ENCODE measurements at regions not wholly inside any gene's neighbourhood (a gene's known extent, or its start where the extent isn't known, plus 50 kb on each side); places are given as distances from the start of the nearest gene placed in this dataset.

GRCh38 chr1:82445827-82446226, 645.1 kb downstream of the ADGRL2 start:
- Histone ChIP-seq H4K8ac (ENCODE audit: low read depth, low read length) (no peak overlapping the region), H3K36me3 (replicated peaks in 1 of 2; ENCODE audit: control insufficient read depth in 2 of 2, insufficient read depth in 2 of 2, low read length in 2 of 2) (no peaks in the 10 kb centered on the region), H3K18ac (ENCODE audit: low read length) (no peak overlapping the region), H3K4me3 (ENCODE audit: low read length in 2 of 2) (no peak overlapping the region), H3K4me1 (ENCODE audit: control insufficient read depth in 2 of 2, insufficient read depth in 1 of 2, low read depth in 1 of 2, low read length in 2 of 2) (no peaks in the 10 kb centered on the region), H3K9ac (ENCODE audit: low read depth, low read length, poor library complexity) (no peak overlapping the region), H3K4ac (ENCODE audit: low read length) (no peak overlapping the region), H3K79me1 (ENCODE audit: low read depth, low read length) (no peaks in the 10 kb centered on the region), H2BK15ac (ENCODE audit: low read length) (no peak overlapping the region), H2AK5ac (ENCODE audit: low read depth, low read length) (no peak overlapping the region), H4K91ac (ENCODE audit: low read depth, low read length, poor library complexity) (no peak overlapping the region), H3K4me2 (ENCODE audit: insufficient read depth, low read length, poor library complexity, severe bottlenecking) (no peak overlapping the region), H3K23ac (ENCODE audit: low read depth, low read length, poor library complexity) (no peak overlapping the region), H2BK12ac (ENCODE audit: low read length) (no peak overlapping the region), H2BK5ac (ENCODE audit: low read length) (no peak overlapping the region), H2BK120ac (ENCODE audit: low read depth, low read length) (no peak overlapping the region), H2AFZ (ENCODE audit: low read length) (no peak overlapping the region), H3K27ac (replicated peaks; ENCODE audit: low read length) (no peak overlapping the region), H3K14ac (ENCODE audit: low read length) (no peak overlapping the region), H3K27me3 (ENCODE audit: control insufficient read depth in 3 of 3, insufficient read depth in 3 of 3, low read depth in 1 of 3, low read length in 3 of 3) (peaks cover 0 to 1% (median 0%) of the 10 kb centered on the region in 3 experiments), H3K9me3 (replicated peaks in 1 of 2; ENCODE audit: control insufficient read depth in 2 of 2, insufficient read depth in 1 of 2, low read depth in 1 of 2, low read length in 2 of 2) (no peaks in the 10 kb centered on the region)
- DNase-seq (ENCODE audit: low spot score): no peak
- WGBS, 2 donors (ENCODE audit: extremely low coverage in 2 of 2, insufficient read length in 2 of 2, insufficient replicate concordance in 1 of 2): no CpG with 5 or more reads among the region's 3 CpGs

- Histone ChIP-seq H3K4ac (ENCODE audit: low read length) (no peak overlapping the region), H3K4me2 (ENCODE audit: insufficient read depth, low read length, poor library complexity, severe bottlenecking) (no peak overlapping the region), H2BK12ac (ENCODE audit: low read length) (no peak overlapping the region), H2AK5ac (ENCODE audit: low read depth, low read length) (no peak overlapping the region), H3K79me1 (ENCODE audit: low read depth, low read length) (no peaks in the 10 kb centered on the region), H2AFZ (ENCODE audit: low read length) (no peak overlapping the region), H2BK15ac (ENCODE audit: low read length) (no peak overlapping the region), H3K14ac (ENCODE audit: low read length) (no peak overlapping the region), H3K4me1 (ENCODE audit: control insufficient read depth in 2 of 2, insufficient read depth in 1 of 2, low read depth in 1 of 2, low read length in 2 of 2) (no peaks in the 10 kb centered on the region), H3K9ac (ENCODE audit: low read depth, low read length, poor library complexity) (no peak overlapping the region), H4K8ac (ENCODE audit: low read depth, low read length) (no peak overlapping the region), H3K9me3 (replicated peaks in 1 of 2; ENCODE audit: control insufficient read depth in 2 of 2, insufficient read depth in 1 of 2, low read depth in 1 of 2, low read length in 2 of 2) (no peaks in the 10 kb centered on the region), H3K27me3 (ENCODE audit: control insufficient read depth in 3 of 3, insufficient read depth in 3 of 3, low read depth in 1 of 3, low read length in 3 of 3) (peaks cover 0 to 1% (median 0%) of the 10 kb centered on the region in 3 experiments), H2BK120ac (ENCODE audit: low read depth, low read length) (no peak overlapping the region), H2BK5ac (ENCODE audit: low read length) (no peak overlapping the region), H3K23ac (ENCODE audit: low read depth, low read length, poor library complexity) (no peak overlapping the region), H3K4me3 (ENCODE audit: low read length in 2 of 2) (no peak overlapping the region), H3K18ac (ENCODE audit: low read length) (no peak overlapping the region), H3K27ac (replicated peaks; ENCODE audit: low read length) (no peak overlapping the region), H3K36me3 (replicated peaks in 1 of 2; ENCODE audit: control insufficient read depth in 2 of 2, insufficient read depth in 2 of 2, low read length in 2 of 2) (no peaks in the 10 kb centered on the region), H4K91ac (ENCODE audit: low read depth, low read length, poor library complexity) (no peak overlapping the region)
- no peak for DNase-seq (ENCODE audit: low spot score)
- no CpG with 5 or more reads among the region's 3 CpGs for WGBS, 2 donors (ENCODE audit: extremely low coverage in 2 of 2, insufficient read length in 2 of 2, insufficient replicate concordance in 1 of 2)
Measured at GRCh38 chr1:82445132-82445531, 644.4 kb downstream of the ADGRL2 start.

DNA sequence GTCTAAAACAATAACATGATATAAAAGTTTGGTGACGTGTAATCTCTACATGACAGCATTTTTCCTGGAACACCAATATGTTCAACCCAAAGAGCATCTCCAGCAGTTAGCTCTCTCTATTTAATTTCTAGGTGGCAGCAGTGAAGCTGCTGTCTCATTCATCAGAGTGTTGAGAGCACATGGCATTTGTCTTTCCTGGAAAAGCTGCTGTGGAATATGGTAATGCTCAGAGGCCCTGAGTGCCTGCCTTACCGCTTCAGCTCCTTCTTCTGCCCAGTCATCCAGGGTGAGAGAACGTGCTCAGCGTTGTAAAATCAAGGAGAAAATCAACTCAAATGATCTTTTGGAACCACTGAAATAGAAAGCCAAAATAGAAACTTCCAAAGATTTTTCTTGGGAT, 640.7 kb downstream of the ADGRL2 start:
- Histone ChIP-seq H3K36me3 (replicated peaks in 1 of 2; ENCODE audit: control insufficient read depth in 2 of 2, insufficient read depth in 2 of 2, low read length in 2 of 2) (no peaks in the 10 kb centered on the region), H3K4me3 (ENCODE audit: low read length in 2 of 2) (no peak overlapping the region), H2AK5ac (ENCODE audit: low read depth, low read length) (no peak overlapping the region), H2BK120ac (ENCODE audit: low read depth, low read length) (no peak overlapping the region), H3K27me3 (ENCODE audit: control insufficient read depth in 3 of 3, insufficient read depth in 3 of 3, low read depth in 1 of 3, low read length in 3 of 3) (peaks cover 0 to 1% (median 0%) of the 10 kb centered on the region in 3 experiments), H4K8ac (ENCODE audit: low read depth, low read length) (no peak overlapping the region), H2BK5ac (ENCODE audit: low read length) (no peak overlapping the region), H3K27ac (replicated peaks; ENCODE audit: low read length) (no peak overlapping the region), H2BK12ac (ENCODE audit: low read length) (no peak overlapping the region), H3K79me1 (ENCODE audit: low read depth, low read length) (no peaks in the 10 kb centered on the region), H2BK15ac (ENCODE audit: low read length) (no peak overlapping the region), H3K9me3 (replicated peaks in 1 of 2; ENCODE audit: control insufficient read depth in 2 of 2, insufficient read depth in 1 of 2, low read depth in 1 of 2, low read length in 2 of 2) (no peaks in the 10 kb centered on the region), H3K23ac (ENCODE audit: low read depth, low read length, poor library complexity) (no peak overlapping the region), H3K14ac (ENCODE audit: low read length) (no peak overlapping the region), H4K91ac (ENCODE audit: low read depth, low read length, poor library complexity) (no peak overlapping the region), H2AFZ (ENCODE audit: low read length) (no peak overlapping the region), H3K4me2 (ENCODE audit: insufficient read depth, low read length, poor library complexity, severe bottlenecking) (no peak overlapping the region), H3K4me1 (ENCODE audit: control insufficient read depth in 2 of 2, insufficient read depth in 1 of 2, low read depth in 1 of 2, low read length in 2 of 2) (no peaks in the 10 kb centered on the region), H3K18ac (ENCODE audit: low read length) (no peak overlapping the region), H3K9ac (ENCODE audit: low read depth, low read length, poor library complexity) (no peak overlapping the region), H3K4ac (ENCODE audit: low read length) (no peak overlapping the region)
- no peak for DNase-seq (ENCODE audit: low spot score)
- no CpG with 5 or more reads among the region's 4 CpGs for WGBS, 2 donors (ENCODE audit: extremely low coverage in 2 of 2, insufficient read length in 2 of 2, insufficient replicate concordance in 1 of 2)

- Histone ChIP-seq H3K4me3 (ENCODE audit: low read length in 2 of 2) (no peak overlapping the region), H3K79me1 (ENCODE audit: low read depth, low read length) (no peaks in the 10 kb centered on the region), H3K4me2 (ENCODE audit: insufficient read depth, low read length, poor library complexity, severe bottlenecking) (no peak overlapping the region), H2AFZ (ENCODE audit: low read length) (no peak overlapping the region), H2BK15ac (ENCODE audit: low read length) (no peak overlapping the region), H3K9ac (ENCODE audit: low read depth, low read length, poor library complexity) (no peak overlapping the region), H2BK12ac (ENCODE audit: low read length) (no peak overlapping the region), H4K8ac (ENCODE audit: low read depth, low read length) (no peak overlapping the region), H2BK5ac (ENCODE audit: low read length) (no peak overlapping the region), H2BK120ac (ENCODE audit: low read depth, low read length) (no peak overlapping the region), H3K4me1 (ENCODE audit: control insufficient read depth in 2 of 2, insufficient read depth in 1 of 2, low read depth in 1 of 2, low read length in 2 of 2) (peaks cover 0 to 3% of the 10 kb centered on the region in 2 donors), H3K36me3 (replicated peaks in 1 of 2; ENCODE audit: control insufficient read depth in 2 of 2, insufficient read depth in 2 of 2, low read length in 2 of 2) (no peaks in the 10 kb centered on the region), H2AK5ac (ENCODE audit: low read depth, low read length) (no peak overlapping the region), H3K27me3 (ENCODE audit: control insufficient read depth in 3 of 3, insufficient read depth in 3 of 3, low read depth in 1 of 3, low read length in 3 of 3) (no peaks in the 10 kb centered on the region), H4K91ac (ENCODE audit: low read depth, low read length, poor library complexity) (no peak overlapping the region), H3K9me3 (replicated peaks in 1 of 2; ENCODE audit: control insufficient read depth in 2 of 2, insufficient read depth in 1 of 2, low read depth in 1 of 2, low read length in 2 of 2) (no peaks in the 10 kb centered on the region), H3K4ac (ENCODE audit: low read length) (no peak overlapping the region), H3K27ac (replicated peaks; ENCODE audit: low read length) (no peak overlapping the region), H3K23ac (ENCODE audit: low read depth, low read length, poor library complexity) (no peak overlapping the region), H3K18ac (ENCODE audit: low read length) (no peak overlapping the region), H3K14ac (ENCODE audit: low read length) (no peak overlapping the region)
- no peak for DNase-seq (ENCODE audit: low spot score)
Measured at GRCh38 chr1:82423174-82423815, 622.6 kb downstream of the ADGRL2 start.
